ENCODE measurements at regions not wholly inside any gene's neighbourhood (a gene's known extent, or its start where the extent isn't known, plus 50 kb on each side); places are given as distances from the start of the nearest gene placed in this dataset.

DNA sequence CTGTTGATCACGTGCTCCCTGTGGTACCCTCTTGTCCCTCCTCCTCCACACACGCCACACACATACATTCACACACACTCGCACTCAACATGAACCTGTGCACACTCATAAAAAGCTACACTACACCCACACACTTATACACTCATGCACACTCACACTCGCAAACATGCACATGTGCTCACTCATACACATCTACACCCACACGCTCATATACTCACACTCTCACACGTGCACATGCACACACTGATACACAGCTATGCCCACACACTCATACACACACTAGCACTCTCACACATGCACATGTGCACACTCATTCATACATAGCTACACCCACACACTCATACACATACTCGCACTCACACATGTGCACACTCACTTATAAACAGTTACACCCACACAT, 113.6 kb downstream of the LRATD1 start:
- Histone ChIP-seq H3K9ac (no peak overlapping the region), H3K79me2 (ENCODE audit: insufficient read depth) (no peaks in the 10 kb centered on the region), H3K9me2 (no peaks in the 10 kb centered on the region), H3K4me3 (ENCODE audit: low read depth in 2 of 2, low read length in 1 of 2) (no peak overlapping the region), H3K36me3 (replicated peaks in 1 of 2; ENCODE audit: control insufficient read depth in 1 of 2, insufficient read depth in 2 of 2, low read length in 1 of 2) (no peaks in the 10 kb centered on the region), H3K27ac (ENCODE audit: low read depth in 2 of 2, low read length in 1 of 2) (no peak overlapping the region), H3K27me3 (ENCODE audit: insufficient read depth) (no peaks in the 10 kb centered on the region), H2AFZ (ENCODE audit: low read depth) (no peak overlapping the region), H3K4me1 (ENCODE audit: control insufficient read depth in 1 of 2, insufficient read depth in 2 of 2, low read depth in 1 of 2, low read length in 1 of 2) (no peaks in the 10 kb centered on the region), H3K9me3 (no peaks in the 10 kb centered on the region), H4K20me1 (ENCODE audit: insufficient read depth) (no peaks in the 10 kb centered on the region), H3K4me2 (no peak overlapping the region), H3F3A (replicated peaks; ENCODE audit: insufficient read depth) (no peaks in the 10 kb centered on the region)
- ChIA-PET CTCF (interaction anchor here (0.5 kb wide), 1 partner anchor 32 kb away, joined by 3 read pairs; no protein-coding TSS in a partner anchor), POLR2A (no interaction called here)
- WGBS (ENCODE audit: low lambda C conversion rate), result 58% methylated on average over 7 of the region's 7 CpGs
- no peak for DNase-seq
- TF ChIP-seq, protein P1, sequence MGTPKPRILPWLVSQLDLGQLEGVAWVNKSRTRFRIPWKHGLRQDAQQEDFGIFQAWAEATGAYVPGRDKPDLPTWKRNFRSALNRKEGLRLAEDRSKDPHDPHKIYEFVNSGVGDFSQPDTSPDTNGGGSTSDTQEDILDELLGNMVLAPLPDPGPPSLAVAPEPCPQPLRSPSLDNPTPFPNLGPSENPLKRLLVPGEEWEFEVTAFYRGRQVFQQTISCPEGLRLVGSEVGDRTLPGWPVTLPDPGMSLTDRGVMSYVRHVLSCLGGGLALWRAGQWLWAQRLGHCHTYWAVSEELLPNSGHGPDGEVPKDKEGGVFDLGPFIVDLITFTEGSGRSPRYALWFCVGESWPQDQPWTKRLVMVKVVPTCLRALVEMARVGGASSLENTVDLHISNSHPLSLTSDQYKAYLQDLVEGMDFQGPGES (IDR thresholded peaks at IDR 0.05; ENCODE audit: low read depth, low read length), result no peak
- TF ChIP-seq ZBTB33 (IDR thresholded peaks at IDR 0.05; ENCODE audit: borderline replicate concordance, low read depth), result no peak
- TF ChIP-seq EP300 (IDR thresholded peaks at IDR 0.05; ENCODE audit: borderline replicate concordance in 1 of 2, low read depth in 1 of 2, low read length in 1 of 2), result no peak
- TF ChIP-seq POLR2AphosphoS5 (IDR thresholded peaks at IDR 0.05; ENCODE audit: low read depth, low read length), result no peak
- TF ChIP-seq NFIC (IDR thresholded peaks at IDR 0.05; ENCODE audit: borderline replicate concordance), result no peak
- no peak for TF ChIP-seq NRF1 (IDR thresholded peaks at IDR 0.05; ENCODE audit: low read depth, low read length)
- no peak for TF ChIP-seq RCOR1 (IDR thresholded peaks at IDR 0.05; ENCODE audit: low read length)
- TF ChIP-seq EZH2phosphoT487 (IDR thresholded peaks at IDR 0.05; ENCODE audit: borderline replicate concordance, low read depth), result no peak
- no peak for TF ChIP-seq MAX (IDR thresholded peaks at IDR 0.05; ENCODE audit: low read depth)
- no peak for TF ChIP-seq SIN3A (IDR thresholded peaks at IDR 0.05; ENCODE audit: borderline replicate concordance, low read depth, low read length)
- no peak for TF ChIP-seq YY1 (IDR thresholded peaks at IDR 0.05; ENCODE audit: low read depth)
- TF ChIP-seq USF2 (IDR thresholded peaks at IDR 0.05; ENCODE audit: borderline replicate concordance, low read depth, low read length), result no peak
- no peak for TF ChIP-seq RXRA (IDR thresholded peaks at IDR 0.05; ENCODE audit: borderline replicate concordance, low read depth)
- no peak for TF ChIP-seq TEAD4 (IDR thresholded peaks at IDR 0.05; ENCODE audit: borderline replicate concordance, insufficient read depth)
- TF ChIP-seq PBX3 (IDR thresholded peaks at IDR 0.05), result no peak

Data from SK-N-SH (cell line).